Nucleus accumbens (tissue), 56 donors: ENCODE measurements at regions not wholly inside any gene's neighbourhood (a gene's known extent, or its start where the extent isn't known, plus 50 kb on each side); places are given as distances from the start of the nearest gene placed in this dataset.
"Not testable (repeated sequence)": the region's sequence is repeated elsewhere in the genome, so short reads cannot be mapped to it uniquely, and the experiment has no call there.

ENCODE experiments used
- DNase-seq, 56 donors: peaks; one replicate each; lab custom pipeline; 2025; lab: John Stamatoyannopoulos, UW

- no peak for DNase-seq
These were observed 465.3 kb upstream of the CBLB start for GRCh38 chr3:106333911-106334618.

- no peak for DNase-seq
These were observed 467.8 kb upstream of the CBLB start for GRCh38 chr3:106336619-106337018.

- DNase-seq: no peak
These were observed 468.3 kb upstream of the CBLB start for GRCh38 chr3:106337116-106337515.

GRCh38 chr3:106338582-106339214, 469.9 kb upstream of the CBLB start:
- DNase-seq: no peak

GRCh38 chr3:106339551-106339950, 470.7 kb upstream of the CBLB start:
- DNase-seq: no peak

GRCh38 chr3:106341087-106341486, 472.3 kb upstream of the CBLB start:
- peak in 1 of 56 donors; percentile 2 for DNase-seq

- DNase-seq: no peak
These were observed 472.9 kb upstream of the CBLB start for GRCh38 chr3:106341586-106342162.

GRCh38 chr3:106342386-106342785, 473.6 kb upstream of the CBLB start:
- no peak for DNase-seq

GRCh38 chr3:106343811-106344210, 475.0 kb upstream of the CBLB start:
- DNase-seq: no peak

- no peak for DNase-seq
These were observed 476.7 kb upstream of the CBLB start for GRCh38 chr3:106345353-106346027.

- no peak for DNase-seq
These were observed 478.5 kb upstream of the CBLB start for GRCh38 chr3:106347350-106347749.

- no peak for DNase-seq
These were observed 479.4 kb upstream of the CBLB start for GRCh38 chr3:106348139-106348690.

- no peak for DNase-seq
These were observed 480.5 kb upstream of the CBLB start for GRCh38 chr3:106349191-106349881.

GRCh38 chr3:106355873-106356272, 487.1 kb upstream of the CBLB start:
- no peak for DNase-seq

GRCh38 chr3:106359692-106360091, 490.9 kb upstream of the CBLB start:
- DNase-seq: no peak

GRCh38 chr3:106360901-106361300, 492.1 kb upstream of the CBLB start:
- DNase-seq: not testable (repeated sequence)

- DNase-seq: no peak
These were observed 495.7 kb upstream of the CBLB start for GRCh38 chr3:106364477-106364876.

- DNase-seq: no peak
These were observed 496.4 kb upstream of the CBLB start for GRCh38 chr3:106365061-106365691.

GRCh38 chr3:106366352-106366751, 497.5 kb upstream of the CBLB start:
- DNase-seq: no peak

GRCh38 chr3:106367496-106367895, 498.7 kb upstream of the CBLB start:
- DNase-seq: no peak
